HepG2 (cell line): ENCODE measurements at regions not wholly inside any gene's neighbourhood (a gene's known extent, or its start where the extent isn't known, plus 50 kb on each side); places are given as distances from the start of the nearest gene placed in this dataset.

Experiments used
- ATAC-seq: fragments of 200-7000 bp; cut with Tn5 transposase; 3 replicates; pipeline ENCODE4 v1.9.1; 2020; ENCODE audit warnings: mild to moderate bottlenecking, moderate library complexity
- BruUV-seq: library from RNA; stranded (reverse); fragments of 400-500 nt; replicated peaks from 2 replicates; lab custom pipeline; 2021; lab: Mats Ljungman, UMichigan
- CTCF ChIA-PET: fragments of 300-600 bp; formaldehyde crosslinking; extraction: SDS; loops from one replicate; lab custom pipeline; 2021; ENCODE audit warnings: low total read pairs, inconsistent platforms, low intra/inter-chr PET ratio; lab: Yijun Ruan, JAX
- POLR2A ChIA-PET: fragments of 350-600 bp; sonication (Branson Sonifier 250); formaldehyde crosslinking; loops from one replicate; lab custom pipeline; 2020; ENCODE audit warnings: antibody characterized with exemption, inconsistent platforms; lab: Yijun Ruan, JAX
- DNase-seq: peaks from one replicate; pipeline ENCODE4 v3.0.0-alpha.2; 2015; ENCODE audit warnings: low spot score
- FAIRE-seq: peaks from 3 replicates; lab custom pipeline; 2011; peaks lifted over from hg19 to GRCh38; lab: Jason Lieb, UNC
- H2AFZ ChIP-seq: one replicate; pipeline ENCODE4 v1.6.1; 2011; ENCODE audit warnings: low read length, inconsistent platforms
- H3K27ac ChIP-seq: fragments of 300-600 bp; 3 replicates; pipeline ENCODE4 v1.8.0; 2011; ENCODE audit warnings: mixed run types, mild to moderate bottlenecking, mixed read lengths, low read length, inconsistent platforms; ENCODE audit not compliant: insufficient read depth; ENCODE audit errors: extremely low read length
- H3K27me3 ChIP-seq, 2 experiments: fragments of 200-600 bp in 1 of 2; 2 replicates in 1 of 2; 3 replicates in 1 of 2; pipeline versions ENCODE4 v1.6.0 to v1.8.0; 2011; ENCODE audit warnings: low read length in 2 of 2, mild to moderate bottlenecking in 2 of 2, moderate library complexity in 2 of 2, inconsistent platforms in 1 of 2; ENCODE audit not compliant: insufficient read depth in 2 of 2, control insufficient read depth in 1 of 2
- H3K36me3 ChIP-seq, 2 experiments: fragments of 200-600 bp in 1 of 2; replicated peaks in 1 of 2; 2 replicates in 1 of 2; 3 replicates in 1 of 2; pipeline versions ENCODE4 v1.5.1 to v1.8.0; 2011; ENCODE audit warnings: low read length in 2 of 2, inconsistent platforms in 1 of 2; ENCODE audit not compliant: insufficient read depth in 2 of 2, control insufficient read depth in 1 of 2
- H3K4me1 ChIP-seq: 2 replicates; pipeline ENCODE4 v1.5.1; 2012; ENCODE audit warnings: low read length, inconsistent platforms; ENCODE audit not compliant: insufficient read depth
- H3K4me2 ChIP-seq: 2 replicates; pipeline ENCODE4 v1.6.0; 2011; ENCODE audit warnings: low read depth, low read length, inconsistent platforms
- H3K4me3 ChIP-seq, 3 experiments: fragments of 200-600 bp in 1 of 3; sonication (generic), shearing (Covaris generic) in 1 of 3; replicated peaks in 1 of 3; 2 replicates each; pipeline ENCODE4 v1.5.1; 2011 to 2016; ENCODE audit warnings: low read length in 3 of 3, inconsistent platforms in 2 of 3, low read depth in 2 of 3, mild to moderate bottlenecking in 2 of 3, control low read depth in 1 of 3, mixed read lengths in 1 of 3; ENCODE audit not compliant: insufficient read depth in 1 of 3
- H3K79me2 ChIP-seq: one replicate; pipeline ENCODE4 v1.6.1; 2011; ENCODE audit warnings: low read length, inconsistent platforms; ENCODE audit not compliant: insufficient read depth
- H3K9ac ChIP-seq: 2 replicates; pipeline ENCODE4 v1.6.0; 2011; ENCODE audit warnings: mild to moderate bottlenecking, low read depth, low read length, inconsistent platforms; ENCODE audit not compliant: insufficient read depth
- H3K9me3 ChIP-seq: 2 replicates; pipeline ENCODE4 v1.5.1; 2012; ENCODE audit warnings: mild to moderate bottlenecking, low read length
- H4K20me1 ChIP-seq: 2 replicates; pipeline ENCODE4 v1.6.0; 2011; ENCODE audit warnings: inconsistent platforms, mild to moderate bottlenecking, low read length, moderate library complexity; ENCODE audit not compliant: insufficient read depth
- CAMTA2 ChIP-seq: sonication (generic); formaldehyde crosslinking; IDR thresholded peaks from 2 replicates; pipeline ENCODE4 v1.4.0; 2020; ENCODE audit warnings: mild to moderate bottlenecking, missing genetic modification reagents, borderline replicate concordance
- KDM5A ChIP-seq: fragments of 200-600 bp; sonication (generic); IDR thresholded peaks from 2 replicates; pipeline ENCODE4 v1.7.0; 2018; ENCODE audit warnings: antibody characterized with exemption, mild to moderate bottlenecking, low read length, borderline replicate concordance
- MAFK ChIP-seq, 2 experiments: IDR thresholded peaks in 1 of 2; conservative IDR thresholded peaks in 1 of 2; 2 replicates each; pipeline ENCODE4 v1.6.1; 2011; ENCODE audit warnings: improper control_type of control experiment in 2 of 2, low read length in 2 of 2
- PHB2 ChIP-seq: fragments of 450-650 bp; IDR thresholded peaks from 2 replicates; pipeline ENCODE4 v1.6.1; 2018; ENCODE audit not compliant: partially characterized antibody
- PHF20 ChIP-seq: sonication (generic); formaldehyde crosslinking; IDR thresholded peaks from 2 replicates; pipeline ENCODE4 v1.5.0; 2020; ENCODE audit warnings: mild to moderate bottlenecking, missing genetic modification reagents
- RNF2 ChIP-seq: fragments of 450-650 bp; conservative IDR thresholded peaks from 2 replicates; pipeline ENCODE4 v1.6.1; 2016; ENCODE audit warnings: low read depth
- SP1 ChIP-seq, 2 experiments: fragments of 450-650 bp in 1 of 2; sonication (generic) in 1 of 2; formaldehyde crosslinking in 1 of 2; IDR thresholded peaks; 2 replicates each; pipeline versions ENCODE4 v1.4.0 to v1.6.1; 2016 to 2020; ENCODE audit warnings: missing genetic modification reagents in 1 of 2
- SRSF9 ChIP-seq: fragments of 200-400 bp; formaldehyde crosslinking; IDR thresholded peaks from 2 replicates; pipeline ENCODE4 v1.6.1; 2018; ENCODE audit warnings: borderline replicate concordance, mild to moderate bottlenecking, low read depth, low read length; ENCODE audit not compliant: insufficient read depth, poor library complexity, severe bottlenecking
- ZKSCAN1 ChIP-seq: fragments of 150-350 bp; IDR thresholded peaks from 2 replicates; pipeline ENCODE4 v1.6.1; 2014; ENCODE audit warnings: low read length
- ZNF12 ChIP-seq: sonication (generic); formaldehyde crosslinking; IDR thresholded peaks from 2 replicates; pipeline ENCODE4 v1.5.0; 2020; ENCODE audit warnings: missing genetic modification reagents
- ZNF362 ChIP-seq: sonication (generic); formaldehyde crosslinking; IDR thresholded peaks from 2 replicates; pipeline ENCODE4 v1.4.0; 2020; ENCODE audit warnings: missing genetic modification reagents, mild to moderate bottlenecking, borderline replicate concordance
- ZNF652 ChIP-seq: IDR thresholded peaks from 2 replicates; pipeline ENCODE4 v1.6.1; 2016; ENCODE audit warnings: low read depth, borderline replicate concordance
- ZNF780A ChIP-seq: sonication (generic); formaldehyde crosslinking; IDR thresholded peaks from 2 replicates; pipeline ENCODE4 v1.8.0; 2022; ENCODE audit warnings: mild to moderate bottlenecking, missing genetic modification reagents, moderate library complexity
- WGBS: methylation state at CpG from one replicate; pipeline ENCODE4 v1.1.6; 2017; ENCODE audit warnings: low lambda C conversion rate; 5-methylcytosine and 5-hydroxymethylcytosine counted together
- in situ Hi-C: cut with HindIII; loops from 2 replicates; pipeline ENCODE4 v1.10.0; 2017; ENCODE audit warnings: low pct_unique_long_range_greater_than_20kb; ENCODE audit not compliant: extremely low pct_ligation_motif_present
- intact Hi-C: fragments of 100-400 bp; cut with micrococcal nuclease; formaldehyde crosslinking; loops from one replicate; pipeline ENCODE4 v1.10.0; 2022; ENCODE audit not compliant: unreplicated experiment
- TF ChIP-seq, protein P1 (sequence below): sonication (generic); formaldehyde crosslinking; IDR thresholded peaks from 2 replicates; pipeline ENCODE4 v1.4.0; 2020; ENCODE audit warnings: mild to moderate bottlenecking, missing genetic modification reagents
- TF ChIP-seq, protein P2 (sequence below): sonication (generic); formaldehyde crosslinking; IDR thresholded peaks from 2 replicates; pipeline ENCODE4 v1.8.0; 2022; ENCODE audit warnings: low read depth, missing genetic modification reagents

DNA sequence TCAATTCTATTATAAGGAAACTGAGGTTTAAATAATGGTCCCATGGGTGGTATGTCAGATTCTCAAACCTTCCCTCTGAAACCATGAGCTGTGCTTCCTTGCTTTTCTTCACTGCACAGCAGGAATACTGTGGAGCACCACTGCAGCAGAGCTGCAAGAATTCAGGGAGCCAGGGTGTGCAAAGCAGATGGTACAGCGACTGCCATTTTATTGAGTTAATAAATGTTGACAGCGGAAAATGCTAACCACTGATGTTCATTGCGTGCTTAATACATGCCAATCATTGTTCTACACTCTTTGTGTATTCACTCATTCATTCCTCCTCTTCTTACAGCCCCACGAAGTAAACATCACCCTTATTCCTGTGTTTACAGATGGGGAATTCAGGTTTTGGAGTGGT lies 152.2 kb upstream of the THSD7B start:
- Histone ChIP-seq H2AFZ (no peak overlapping the region), H3K4me1 (no peaks in the 10 kb centered on the region), H3K9me3 (no peaks in the 10 kb centered on the region), H3K9ac (no peak overlapping the region), H3K27me3 (no peaks in the 10 kb centered on the region; a peak in 1 of 5 replicates), H3K79me2 (no peaks in the 10 kb centered on the region), H3K4me3 (no peak overlapping the region), H3K36me3 (no peaks in the 10 kb centered on the region), H3K27ac (no peak overlapping the region), H3K4me2 (no peak overlapping the region), H4K20me1 (no peaks in the 10 kb centered on the region; the same call in 1 of the 2 replicates)
- ChIA-PET POLR2A (no interaction called here), CTCF (no interaction called here)
- ATAC-seq (no peak), DNase-seq (no peak), FAIRE-seq (no peak)
- 3% methylated on average over 4 of the region's 4 CpGs for WGBS
- in situ Hi-C loops (no loop called here), intact Hi-C loops (no loop called here)
- no TSS peak for BruUV-seq
- TF ChIP-seq, protein P1, sequence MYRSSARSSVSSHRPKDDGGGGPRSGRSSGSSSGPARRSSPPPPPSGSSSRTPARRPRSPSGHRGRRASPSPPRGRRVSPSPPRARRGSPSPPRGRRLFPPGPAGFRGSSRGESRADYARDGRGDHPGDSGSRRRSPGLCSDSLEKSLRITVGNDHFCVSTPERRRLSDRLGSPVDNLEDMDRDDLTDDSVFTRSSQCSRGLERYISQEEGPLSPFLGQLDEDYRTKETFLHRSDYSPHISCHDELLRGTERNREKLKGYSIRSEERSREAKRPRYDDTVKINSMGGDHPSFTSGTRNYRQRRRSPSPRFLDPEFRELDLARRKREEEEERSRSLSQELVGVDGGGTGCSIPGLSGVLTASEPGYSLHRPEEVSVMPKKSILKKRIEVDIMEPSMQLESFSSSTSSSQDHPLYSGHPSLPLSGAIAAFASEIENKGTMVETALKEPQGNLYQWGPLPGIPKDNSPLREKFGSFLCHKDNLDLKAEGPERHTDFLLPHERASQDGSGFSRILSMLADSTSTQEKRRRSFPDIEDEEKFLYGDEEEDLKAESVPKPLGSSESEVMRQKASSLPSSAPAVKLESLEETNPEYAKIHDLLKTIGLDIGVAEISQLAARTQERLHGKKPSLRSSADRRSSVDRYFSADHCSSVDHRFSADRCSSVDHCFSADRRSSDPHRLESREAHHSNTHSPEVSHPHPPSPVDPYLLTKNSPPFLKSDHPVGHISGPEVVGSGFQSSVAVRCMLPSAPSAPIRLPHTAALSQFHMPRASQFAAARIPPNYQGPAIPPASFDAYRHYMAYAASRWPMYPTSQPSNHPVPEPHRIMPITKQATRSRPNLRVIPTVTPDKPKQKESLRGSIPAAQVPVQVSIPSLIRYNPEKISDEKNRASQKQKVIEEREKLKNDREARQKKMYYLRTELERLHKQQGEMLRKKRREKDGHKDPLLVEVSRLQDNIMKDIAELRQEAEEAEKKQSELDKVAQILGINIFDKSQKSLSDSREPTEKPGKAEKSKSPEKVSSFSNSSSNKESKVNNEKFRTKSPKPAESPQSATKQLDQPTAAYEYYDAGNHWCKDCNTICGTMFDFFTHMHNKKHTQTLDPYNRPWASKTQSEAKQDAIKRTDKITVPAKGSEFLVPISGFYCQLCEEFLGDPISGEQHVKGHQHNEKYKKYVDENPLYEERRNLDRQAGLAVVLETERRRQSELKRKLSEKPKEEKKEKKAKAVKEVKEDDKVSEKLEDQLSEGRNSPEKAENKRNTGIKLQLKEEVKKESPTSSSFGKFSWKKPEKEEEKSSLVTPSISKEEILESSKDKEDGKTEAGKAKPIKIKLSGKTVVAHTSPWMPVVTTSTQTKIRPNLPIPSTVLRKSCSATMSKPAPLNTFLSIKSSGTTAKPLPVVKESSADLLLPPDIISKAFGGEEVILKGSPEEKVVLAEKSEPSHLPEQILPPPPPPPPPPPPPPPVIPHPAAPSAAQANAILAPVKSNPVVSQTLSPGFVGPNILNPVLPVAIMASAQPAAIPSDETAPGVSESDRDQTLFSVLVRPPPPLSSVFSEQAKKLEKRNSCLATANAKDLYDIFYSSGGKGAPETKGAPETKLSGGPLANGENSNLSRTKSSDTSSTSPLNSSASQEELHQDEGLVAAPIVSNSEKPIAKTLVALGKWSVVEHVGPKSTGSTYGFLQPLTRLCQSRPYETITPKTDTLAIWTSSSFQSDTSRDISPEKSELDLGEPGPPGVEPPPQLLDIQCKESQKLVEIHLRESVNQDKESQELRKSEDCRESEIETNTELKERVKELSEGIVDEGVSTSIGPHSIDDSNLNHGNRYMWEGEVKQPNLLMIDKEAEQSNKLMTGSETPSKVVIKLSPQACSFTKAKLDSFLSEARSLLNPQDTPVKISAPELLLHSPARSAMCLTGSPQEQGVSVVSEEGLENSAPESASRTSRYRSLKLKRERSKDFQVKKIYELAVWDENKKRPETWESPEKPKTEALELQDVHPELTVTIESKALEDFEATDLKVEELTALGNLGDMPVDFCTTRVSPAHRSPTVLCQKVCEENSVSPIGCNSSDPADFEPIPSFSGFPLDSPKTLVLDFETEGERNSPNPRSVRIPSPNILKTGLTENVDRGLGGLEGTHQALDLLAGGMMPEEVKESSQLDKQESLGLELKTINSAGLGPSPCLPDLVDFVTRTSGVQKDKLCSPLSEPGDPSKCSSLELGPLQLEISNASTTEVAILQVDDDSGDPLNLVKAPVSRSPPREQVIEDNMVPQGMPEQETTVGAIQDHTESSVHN (CRISPR knock-in tag): no peak
- TF ChIP-seq ZKSCAN1 (no peak), ZNF780A (no peak), SRSF9 (no peak), ZNF652 (CRISPR knock-in tag) (no peak), MAFK (conservative IDR thresholded peaks at IDR 0.05 in 1 of 2, IDR thresholded peaks at IDR 0.05 in 1 of 2; ENCODE audit: low read length in 2 of 2) (no peak), SP1 (IDR thresholded peaks at IDR 0.05) (no peak), SP1 (CRISPR knock-in tag; IDR thresholded peaks at IDR 0.05) (no peak), ZNF12 (CRISPR knock-in tag) (no peak), PHB2 (no peak), PHF20 (CRISPR knock-in tag) (no peak), ZNF362 (CRISPR knock-in tag) (no peak), RNF2 (no peak), KDM5A (no peak), CAMTA2 (CRISPR knock-in tag) (no peak)
- TF ChIP-seq, protein P2, sequence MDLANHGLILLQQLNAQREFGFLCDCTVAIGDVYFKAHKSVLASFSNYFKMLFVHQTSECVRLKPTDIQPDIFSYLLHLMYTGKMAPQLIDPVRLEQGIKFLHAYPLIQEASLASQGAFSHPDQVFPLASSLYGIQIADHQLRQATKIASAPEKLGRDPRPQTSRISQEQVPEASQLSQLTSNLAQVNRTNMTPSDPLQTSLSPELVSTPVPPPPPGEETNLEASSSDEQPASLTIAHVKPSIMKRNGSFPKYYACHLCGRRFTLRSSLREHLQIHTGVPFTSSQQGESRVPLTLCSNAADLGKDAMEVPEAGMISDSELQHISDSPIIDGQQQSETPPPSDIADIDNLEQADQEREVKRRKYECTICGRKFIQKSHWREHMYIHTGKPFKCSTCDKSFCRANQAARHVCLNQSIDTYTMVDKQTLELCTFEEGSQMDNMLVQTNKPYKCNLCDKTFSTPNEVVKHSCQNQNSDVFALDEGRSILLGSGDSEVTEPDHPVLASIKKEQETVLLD (CRISPR knock-in tag): no peak
